GM12892 (cell line): ENCODE measurements at regions not wholly inside any gene's neighbourhood (a gene's known extent, or its start where the extent isn't known, plus 50 kb on each side); places are given as distances from the start of the nearest gene placed in this dataset.
"Not testable (repeated sequence)": the region's sequence is repeated elsewhere in the genome, so short reads cannot be mapped to it uniquely, and the experiment has no call there.

Source experiments
- POLR2A ChIP-seq: IDR thresholded peaks from 2 replicates; pipeline ENCODE4 v1.6.1; 2011; ENCODE audit warnings: low read depth, low read length, control low read depth
- POLR2AphosphoS5 ChIP-seq: IDR thresholded peaks from 2 replicates; pipeline ENCODE4 v1.6.1; 2011; ENCODE audit warnings: low read depth, low read length, control low read depth
- TAF1 ChIP-seq: IDR thresholded peaks from 2 replicates; pipeline ENCODE4 v1.6.1; 2011; ENCODE audit warnings: low read depth, mild to moderate bottlenecking, control low read depth, low read length, borderline replicate concordance

DNA sequence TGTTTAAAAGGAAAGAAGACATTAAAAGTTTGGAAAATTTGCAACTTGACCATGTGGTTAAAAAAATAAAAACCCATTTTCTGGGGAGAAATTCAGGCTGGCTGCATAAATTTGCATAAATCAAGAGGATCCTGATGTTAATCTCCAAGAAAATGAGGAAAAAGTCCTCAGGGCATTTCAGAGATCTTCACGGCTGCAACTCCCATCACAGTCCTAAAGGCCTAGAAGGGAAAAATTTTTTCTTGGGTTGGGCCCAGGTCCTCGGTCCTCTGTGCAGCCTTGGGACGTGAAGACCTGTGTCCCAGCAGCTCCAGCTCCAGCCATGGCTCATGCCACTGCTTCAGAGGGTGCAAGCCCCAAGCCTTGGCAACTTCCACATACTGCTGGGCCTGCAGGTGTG, 84.8 kb upstream of the C1QTNF3 start:
- TF ChIP-seq POLR2A, POLR2AphosphoS5, TAF1: not testable (repeated sequence)
